Activated CD4-positive, CD25-positive, alpha-beta regulatory T cell treated with anti-CD3 and anti-CD28 coated beads, Interleukin-2, amount 50 U/mL, for 16 hours (primary cell): ENCODE measurements at regions not wholly inside any gene's neighbourhood (a gene's known extent, or its start where the extent isn't known, plus 50 kb on each side); places are given as distances from the start of the nearest gene placed in this dataset.
"Not testable (repeated sequence)": the region's sequence is repeated elsewhere in the genome, so short reads cannot be mapped to it uniquely, and the experiment has no call there.

Experiments
- DNase-seq: peaks from one replicate; pipeline ENCODE4 v3.0.0-alpha.2; 2020; ENCODE audit warnings: low read depth, low spot score

- no peak for DNase-seq
Measured at GRCh38 chr11:88061111-88061510, 114.1 kb downstream of the RAB38 start.

- DNase-seq = no peak
Measured at GRCh38 chr11:88059326-88059725, 115.9 kb downstream of the RAB38 start.

- no peak for DNase-seq
Measured at GRCh38 chr11:88051396-88051795, 123.8 kb downstream of the RAB38 start.

GRCh38 chr11:88050247-88050646, 125.0 kb downstream of the RAB38 start:
- no peak for DNase-seq

- not testable (repeated sequence) for DNase-seq
Measured at GRCh38 chr11:88045288-88045687, 130.0 kb downstream of the RAB38 start.

GRCh38 chr11:88044658-88045057, 130.6 kb downstream of the RAB38 start:
- DNase-seq = not testable (repeated sequence)

- DNase-seq = no peak
Measured at GRCh38 chr11:88043149-88043548, 132.1 kb downstream of the RAB38 start.

GRCh38 chr11:88042647-88043046, 132.6 kb downstream of the RAB38 start:
- no peak for DNase-seq

- DNase-seq = no peak
Measured at GRCh38 chr11:88042238-88042637, 133.0 kb downstream of the RAB38 start.

- no peak for DNase-seq
Measured at GRCh38 chr11:88041679-88042078, 133.6 kb downstream of the RAB38 start.

GRCh38 chr11:88040148-88040496, 135.1 kb downstream of the RAB38 start:
- DNase-seq = no peak

- no peak for DNase-seq
Measured at GRCh38 chr11:88039476-88040147, 135.6 kb downstream of the RAB38 start.

GRCh38 chr11:88038063-88038462, 137.2 kb downstream of the RAB38 start:
- no peak for DNase-seq

GRCh38 chr11:88036701-88037100, 138.5 kb downstream of the RAB38 start:
- no peak for DNase-seq

GRCh38 chr11:88035271-88035670, 140.0 kb downstream of the RAB38 start:
- no peak for DNase-seq

GRCh38 chr11:88017666-88018065, 157.6 kb downstream of the RAB38 start:
- no peak for DNase-seq

GRCh38 chr11:88016392-88017170, 158.7 kb downstream of the RAB38 start:
- peak; percentile 28 for DNase-seq

- no peak for DNase-seq
Measured at GRCh38 chr11:88015170-88015569, 160.1 kb downstream of the RAB38 start.

- DNase-seq = no peak
Measured at GRCh38 chr11:88013508-88014065, 161.7 kb downstream of the RAB38 start.

- no peak for DNase-seq
Measured at GRCh38 chr11:88012456-88012855, 162.8 kb downstream of the RAB38 start.

- no peak for DNase-seq
Measured at GRCh38 chr11:87976009-87976408, 199.2 kb downstream of the RAB38 start.

GRCh38 chr11:87974797-87975196, 200.4 kb downstream of the RAB38 start:
- no peak for DNase-seq

GRCh38 chr11:87972133-87972532, 203.1 kb downstream of the RAB38 start:
- DNase-seq = no peak
